ENCODE measurements at regions not wholly inside any gene's neighbourhood (a gene's known extent, or its start where the extent isn't known, plus 50 kb on each side); places are given as distances from the start of the nearest gene placed in this dataset.

DNA sequence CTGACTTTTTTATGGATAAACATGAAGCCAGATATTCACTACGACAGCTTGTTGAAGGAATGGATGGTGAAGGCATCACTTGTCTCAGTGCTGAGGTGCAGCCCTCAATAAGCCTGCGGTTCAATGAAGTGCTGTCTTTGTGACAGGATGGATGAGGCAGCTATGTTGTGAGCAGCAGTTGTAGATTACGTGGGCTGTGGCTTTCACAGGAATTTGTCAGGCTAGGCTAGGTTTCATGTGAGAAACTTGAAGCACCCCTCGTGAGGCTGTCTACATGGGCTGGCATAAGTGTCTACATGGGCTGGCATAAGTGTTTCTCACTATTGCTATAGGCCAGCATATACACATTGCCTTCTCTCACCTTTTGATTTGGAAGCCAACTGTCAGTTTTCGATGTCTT, 1050.0 kb downstream of the ADGRL3 start:
- WGBS, 3 donors: 70 to 88% (median 87%) methylated on average over 5 of the region's 5 CpGs
- Histone ChIP-seq H3K4me1 (ENCODE audit: insufficient read depth) (no peaks in the 10 kb centered on the region), H3K27ac (no peak overlapping the region), H3K9me3 (no peaks in the 10 kb centered on the region), H3K36me3 (no peaks in the 10 kb centered on the region), H3K4me3 (no peak overlapping the region), H3K27me3 (no peaks in the 10 kb centered on the region)
- DNase-seq: no peak
- intact Hi-C loops (cut with DNase I): no loop called here
- TF ChIP-seq, protein P1, sequence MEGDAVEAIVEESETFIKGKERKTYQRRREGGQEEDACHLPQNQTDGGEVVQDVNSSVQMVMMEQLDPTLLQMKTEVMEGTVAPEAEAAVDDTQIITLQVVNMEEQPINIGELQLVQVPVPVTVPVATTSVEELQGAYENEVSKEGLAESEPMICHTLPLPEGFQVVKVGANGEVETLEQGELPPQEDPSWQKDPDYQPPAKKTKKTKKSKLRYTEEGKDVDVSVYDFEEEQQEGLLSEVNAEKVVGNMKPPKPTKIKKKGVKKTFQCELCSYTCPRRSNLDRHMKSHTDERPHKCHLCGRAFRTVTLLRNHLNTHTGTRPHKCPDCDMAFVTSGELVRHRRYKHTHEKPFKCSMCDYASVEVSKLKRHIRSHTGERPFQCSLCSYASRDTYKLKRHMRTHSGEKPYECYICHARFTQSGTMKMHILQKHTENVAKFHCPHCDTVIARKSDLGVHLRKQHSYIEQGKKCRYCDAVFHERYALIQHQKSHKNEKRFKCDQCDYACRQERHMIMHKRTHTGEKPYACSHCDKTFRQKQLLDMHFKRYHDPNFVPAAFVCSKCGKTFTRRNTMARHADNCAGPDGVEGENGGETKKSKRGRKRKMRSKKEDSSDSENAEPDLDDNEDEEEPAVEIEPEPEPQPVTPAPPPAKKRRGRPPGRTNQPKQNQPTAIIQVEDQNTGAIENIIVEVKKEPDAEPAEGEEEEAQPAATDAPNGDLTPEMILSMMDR (IDR thresholded peaks at IDR 0.05): no peak
- TF ChIP-seq POLR2A (IDR thresholded peaks at IDR 0.05): no peak
- TF ChIP-seq EP300 (IDR thresholded peaks at IDR 0.05): no peak

DNA sequence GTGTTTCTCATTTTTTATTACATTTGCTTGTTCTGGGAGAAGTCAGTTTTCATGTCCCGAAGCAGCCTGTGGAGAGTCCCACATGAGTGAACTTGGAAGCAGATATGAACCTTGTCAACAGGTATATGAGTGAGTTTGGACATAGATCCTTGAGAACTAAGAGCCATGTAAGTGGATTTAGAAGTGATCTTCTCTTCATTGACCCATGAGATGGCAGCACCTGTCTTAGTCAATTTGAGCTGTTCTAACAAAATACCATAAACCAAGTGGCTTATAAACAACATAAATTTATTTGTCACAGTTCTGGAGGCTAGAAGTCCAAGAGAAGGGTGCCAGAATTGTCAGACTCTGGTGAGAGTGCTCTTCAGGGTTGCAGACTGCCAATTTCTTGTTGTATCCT, 1043.8 kb downstream of the ADGRL3 start:
- no peak overlapping the region for H3K27ac ChIP-seq
- WGBS, 3 donors: 85 to 96% (median 91%) methylated on average over 1 of the region's 1 CpG
- H3K27me3 ChIP-seq: no peaks in the 10 kb centered on the region
- H3K9me3 ChIP-seq: no peaks in the 10 kb centered on the region
- intact Hi-C loops (cut with DNase I): no loop called here
- no peak for DNase-seq
- H3K36me3 ChIP-seq: no peaks in the 10 kb centered on the region
- TF ChIP-seq, protein P1 (IDR thresholded peaks at IDR 0.05): no peak
- TF ChIP-seq POLR2A (IDR thresholded peaks at IDR 0.05): no peak
- no peak for TF ChIP-seq EP300 (IDR thresholded peaks at IDR 0.05)
- H3K4me1 ChIP-seq (ENCODE audit: insufficient read depth): no peaks in the 10 kb centered on the region
- H3K4me3 ChIP-seq: no peak overlapping the region

DNA sequence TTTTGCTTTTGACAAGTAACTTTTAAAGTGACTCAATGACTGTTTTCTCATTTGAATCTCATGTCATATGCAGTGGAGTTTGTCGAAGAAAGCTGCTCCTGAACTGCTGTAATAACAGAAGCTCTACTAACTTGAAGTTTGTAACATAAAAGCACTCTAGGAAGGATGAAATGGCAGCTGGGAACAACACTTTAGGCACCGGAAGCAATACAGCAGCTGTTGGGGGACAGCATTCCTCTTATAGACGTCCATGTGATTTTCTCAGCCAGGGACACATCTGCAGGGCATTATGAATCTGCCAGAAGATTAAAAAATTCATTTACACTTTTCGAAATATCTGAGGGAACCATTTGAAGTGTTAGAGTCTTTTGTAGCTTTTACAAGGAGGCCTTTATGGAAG, 1035.8 kb downstream of the ADGRL3 start:
- TF ChIP-seq EP300 (IDR thresholded peaks at IDR 0.05) (no peak), POLR2A (IDR thresholded peaks at IDR 0.05) (no peak)
- TF ChIP-seq, protein P1 (IDR thresholded peaks at IDR 0.05): no peak
- DNase-seq: no peak
- H3K4me3 ChIP-seq: no peak overlapping the region
- intact Hi-C loops (cut with DNase I): no loop called here
- no peaks in the 10 kb centered on the region for H3K4me1 ChIP-seq (ENCODE audit: insufficient read depth)
- no peaks in the 10 kb centered on the region for H3K27me3 ChIP-seq
- no peaks in the 10 kb centered on the region for H3K36me3 ChIP-seq
- no peaks in the 10 kb centered on the region for H3K9me3 ChIP-seq
- WGBS, 3 donors: 68 to 70% (median 68%) methylated on average over 4 of the region's 4 CpGs
- no peak overlapping the region for H3K27ac ChIP-seq

DNA sequence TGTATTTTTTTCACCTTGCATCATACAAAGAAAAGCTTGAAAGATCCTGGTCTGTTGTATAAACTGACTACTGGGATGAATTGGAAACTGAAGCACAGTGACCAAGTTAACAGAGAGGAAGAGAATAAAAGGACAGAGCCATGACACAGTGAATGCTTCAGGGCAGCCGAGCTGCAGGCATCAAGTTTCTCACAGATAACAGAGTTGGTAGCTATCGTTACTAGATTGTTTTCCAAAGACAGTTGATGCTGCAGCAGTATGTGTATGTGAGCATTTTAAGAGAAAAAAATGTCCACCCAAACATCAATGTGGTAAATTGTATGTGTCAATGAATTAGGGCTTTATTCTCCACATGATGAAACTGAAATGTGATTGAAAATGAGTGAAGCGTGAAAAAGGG, 1032.7 kb downstream of the ADGRL3 start:
- Histone ChIP-seq H3K27ac (no peak overlapping the region), H3K9me3 (no peaks in the 10 kb centered on the region), H3K4me3 (no peak overlapping the region), H3K4me1 (ENCODE audit: insufficient read depth) (no peaks in the 10 kb centered on the region), H3K27me3 (no peaks in the 10 kb centered on the region), H3K36me3 (no peaks in the 10 kb centered on the region)
- no peak for TF ChIP-seq EP300 (IDR thresholded peaks at IDR 0.05)
- TF ChIP-seq POLR2A (IDR thresholded peaks at IDR 0.05): no peak
- TF ChIP-seq, protein P1 (IDR thresholded peaks at IDR 0.05): no peak
- WGBS, 3 donors: 41 to 58% (median 47%) methylated on average over 3 of the region's 3 CpGs
- no peak for DNase-seq
- intact Hi-C loops (cut with DNase I): no loop called here

DNA sequence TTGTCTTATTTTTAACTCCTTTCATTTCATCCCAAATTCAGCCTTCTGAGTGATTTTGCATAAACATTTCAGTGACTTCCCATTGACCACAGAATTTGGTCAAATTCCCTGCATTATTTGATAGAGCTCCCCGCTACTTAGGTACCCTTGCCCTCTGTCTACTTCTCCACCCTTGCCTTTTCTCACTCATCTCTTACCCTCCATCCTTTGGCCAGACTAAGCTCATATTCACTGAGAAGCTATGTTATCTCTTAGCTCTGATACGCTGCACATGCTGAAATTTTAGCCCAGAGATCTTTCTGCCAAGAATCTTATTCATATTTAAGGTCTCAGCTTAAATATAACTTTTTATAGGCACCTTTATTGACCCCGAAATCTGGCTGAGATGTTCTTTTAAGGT, 1031.9 kb downstream of the ADGRL3 start:
- intact Hi-C loops (cut with DNase I): no loop called here
- no peak for DNase-seq

More for the DNA sequence above, 1031.9 kb downstream of the ADGRL3 start:
- no peaks in the 10 kb centered on the region for H3K4me1 ChIP-seq (ENCODE audit: insufficient read depth)
- H3K9me3 ChIP-seq: no peaks in the 10 kb centered on the region
- 81 to 87% (median 87%) methylated on average over 3 of the region's 3 CpGs for WGBS, 3 donors
- H3K27ac ChIP-seq: no peak overlapping the region
- no peaks in the 10 kb centered on the region for H3K27me3 ChIP-seq
- TF ChIP-seq POLR2A (IDR thresholded peaks at IDR 0.05) (no peak), EP300 (IDR thresholded peaks at IDR 0.05) (no peak)
- TF ChIP-seq, protein P1 (IDR thresholded peaks at IDR 0.05): no peak
- H3K36me3 ChIP-seq: no peaks in the 10 kb centered on the region
- H3K4me3 ChIP-seq: no peak overlapping the region

All from ovary (tissue), 7 donors.